SK-N-SH treated with all-trans-retinoic acid at 6 μM for 48 hours (cell line): ENCODE measurements at regions not wholly inside any gene's neighbourhood (a gene's known extent, or its start where the extent isn't known, plus 50 kb on each side); places are given as distances from the start of the nearest gene placed in this dataset.

Experiments
- OSR1 ChIP-seq: fragments of 250-450 bp; sonication (Bioruptor Pico); IDR thresholded peaks from 2 replicates; pipeline ENCODE4 v1.8.0; 2022; ENCODE audit warnings: moderate library complexity, mild to moderate bottlenecking, inconsistent platforms
- SNAI2 ChIP-seq: fragments of 250-450 bp; sonication (Bioruptor Pico); IDR thresholded peaks from 2 replicates; pipeline ENCODE4 v1.5.0; 2020; ENCODE audit warnings: mild to moderate bottlenecking, moderate library complexity
- TCF4 ChIP-seq: fragments of 250-450 bp; sonication (Bioruptor Pico); IDR thresholded peaks from 2 replicates; pipeline ENCODE4 v1.8.0; 2021; ENCODE audit warnings: mild to moderate bottlenecking, moderate library complexity, borderline replicate concordance
- TSHZ2 ChIP-seq: fragments of 250-450 bp; sonication (Bioruptor Pico); IDR thresholded peaks from 2 replicates; pipeline ENCODE4 v1.5.0; 2020; ENCODE audit warnings: mild to moderate bottlenecking, moderate library complexity
- ZNF565 ChIP-seq: fragments of 450-650 bp; formaldehyde crosslinking; conservative IDR thresholded peaks from 2 replicates; pipeline ENCODE4 v1.5.0; 2020; ENCODE audit warnings: low read depth, mild to moderate bottlenecking, moderate library complexity

- no peak for TF ChIP-seq TCF4 (CRISPR knock-in tag)
- no peak for TF ChIP-seq ZNF565 (CRISPR knock-in tag)
- no peak for TF ChIP-seq OSR1
- no peak for TF ChIP-seq TSHZ2 (CRISPR knock-in tag)
- no peak for TF ChIP-seq SNAI2 (CRISPR knock-in tag)
These were observed 84.9 kb downstream of the RPS24 start for GRCh38 chr10:78118591-78118990.
